Stimulated activated naive B cell treated with anti-CD40 and anti-IgM and Interleukin-4, amounts not matched to agents 10 μg/mL and 1 μg/mL and 100 μg/mL, for 72 hours (primary cell): ENCODE measurements at regions not wholly inside any gene's neighbourhood (a gene's known extent, or its start where the extent isn't known, plus 50 kb on each side); places are given as distances from the start of the nearest gene placed in this dataset.
A peak's percentile ranks its signal among the peaks of the same experiment; 100 is the strongest.

ENCODE experiments used
- ATAC-seq, 2 donors: fragments of 150-1000 bp; cut with Tn5 transposase; replicated peaks; 2 replicates each; pipeline ENCODE4 v1.10.0; 2021; ENCODE audit warnings: moderate library complexity in 1 of 2
- DNase-seq: peaks from one replicate; pipeline ENCODE4 v3.0.0; 2021
- H3K27ac Mint-ChIP-seq: one replicate; pipeline ENCODE4 v1.8.0; 2022; ENCODE audit warnings: mild to moderate bottlenecking, mixed read lengths
- H3K27me3 Mint-ChIP-seq, 2 donors: one replicate each; pipeline ENCODE4 v1.8.0; 2022; ENCODE audit warnings: mixed read lengths in 2 of 2
- H3K36me3 Mint-ChIP-seq, 2 donors: one replicate each; pipeline ENCODE4 v1.8.0; 2022; ENCODE audit warnings: mixed read lengths in 2 of 2, mild to moderate bottlenecking in 1 of 2
- H3K4me1 Mint-ChIP-seq, 2 donors: one replicate each; pipeline ENCODE4 v1.8.0; 2022; ENCODE audit warnings: mixed read lengths in 2 of 2, mild to moderate bottlenecking in 1 of 2
- H3K4me3 Mint-ChIP-seq, 2 donors: one replicate each; pipeline ENCODE4 v1.8.0; 2022; ENCODE audit warnings: mild to moderate bottlenecking in 2 of 2, mixed read lengths in 2 of 2, moderate library complexity in 1 of 2
- H3K9me3 Mint-ChIP-seq, 2 donors: one replicate each; pipeline ENCODE4 v1.8.0; 2022; ENCODE audit warnings: mixed read lengths in 2 of 2, mild to moderate bottlenecking in 1 of 2

DNA sequence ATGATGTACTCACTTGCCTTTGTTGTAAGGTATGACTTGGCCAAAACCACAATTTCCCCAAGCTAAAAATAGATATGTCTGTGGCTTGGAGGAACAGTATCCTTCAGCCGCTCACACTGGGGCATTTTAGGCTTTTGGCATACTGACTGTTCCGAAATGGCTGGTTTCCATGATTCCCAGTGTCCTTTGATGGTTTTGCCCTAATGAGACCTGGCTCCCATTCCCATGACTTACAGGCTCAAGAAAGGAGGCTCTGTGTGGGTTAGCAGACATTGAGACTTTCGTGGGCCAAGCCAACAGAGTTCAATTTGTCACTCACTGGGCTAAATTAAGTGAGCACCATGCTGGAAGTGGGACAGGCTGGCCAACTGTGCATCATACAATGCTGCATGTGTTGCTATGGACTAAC lies 150.6 kb downstream of the CEP135 start:
- no peaks in the 10 kb centered on the region for H3K27me3 Mint-ChIP-seq
- no peaks in the 10 kb centered on the region for H3K36me3 Mint-ChIP-seq
- no peak overlapping the region for H3K27ac Mint-ChIP-seq
- H3K4me3 Mint-ChIP-seq = no peak overlapping the region
- ATAC-seq (peak in 1 of 2 donors; percentile 39), DNase-seq (no peak)
- H3K9me3 Mint-ChIP-seq = no peaks in the 10 kb centered on the region
- H3K4me1 Mint-ChIP-seq = no peaks in the 10 kb centered on the region

DNA sequence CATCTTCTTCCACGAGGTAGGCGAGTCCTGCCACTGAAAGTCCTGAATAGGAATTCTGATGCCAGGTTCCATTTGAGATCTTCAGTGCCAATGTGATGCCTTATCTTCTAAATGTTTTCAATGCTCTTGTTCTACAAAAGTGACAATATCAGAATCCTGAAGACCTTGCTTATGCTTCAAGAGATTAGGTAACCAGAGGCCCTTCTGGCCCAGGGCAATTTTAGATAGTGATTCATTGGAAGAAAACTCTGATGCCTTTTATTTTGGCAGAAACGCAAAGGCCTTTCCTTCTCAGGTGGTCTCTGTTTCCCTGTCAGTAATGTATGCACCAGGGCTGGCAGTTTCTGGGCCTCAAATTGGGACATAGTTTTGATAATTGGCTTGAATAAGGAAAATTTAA lies 144.8 kb downstream of the CEP135 start:
- H3K4me1 Mint-ChIP-seq = no peaks in the 10 kb centered on the region
- H3K27me3 Mint-ChIP-seq = no peaks in the 10 kb centered on the region
- H3K4me3 Mint-ChIP-seq = no peak overlapping the region
- DNase-seq (no peak), ATAC-seq (no peak)
- no peaks in the 10 kb centered on the region for H3K9me3 Mint-ChIP-seq
- H3K36me3 Mint-ChIP-seq = no peaks in the 10 kb centered on the region
- no peak overlapping the region for H3K27ac Mint-ChIP-seq

DNA sequence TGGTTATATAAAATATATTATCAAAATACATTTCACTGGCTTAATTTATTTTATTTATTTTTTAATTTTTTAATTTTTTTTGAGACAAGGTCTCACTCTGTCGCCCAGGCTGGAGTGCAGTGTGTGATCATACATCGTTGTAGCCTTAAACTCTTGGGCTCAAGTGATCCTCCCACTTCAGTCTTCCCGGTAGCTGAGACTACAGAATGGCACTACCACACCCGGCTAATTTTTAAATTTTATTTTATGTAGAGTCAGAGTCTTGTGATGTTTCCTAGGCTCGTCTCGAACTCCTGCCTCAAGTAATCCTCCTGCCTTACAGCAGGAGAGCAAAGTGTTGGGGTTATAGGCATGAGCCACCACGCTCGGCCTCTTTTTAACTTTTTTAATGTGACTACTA lies 143.8 kb downstream of the CEP135 start:
- ATAC-seq (no peak), DNase-seq (no peak)
- Mint-ChIP-seq H3K4me1 (no peaks in the 10 kb centered on the region), H3K36me3 (no peaks in the 10 kb centered on the region), H3K9me3 (no peaks in the 10 kb centered on the region), H3K4me3 (no peak overlapping the region), H3K27me3 (no peaks in the 10 kb centered on the region), H3K27ac (no peak overlapping the region)

DNA sequence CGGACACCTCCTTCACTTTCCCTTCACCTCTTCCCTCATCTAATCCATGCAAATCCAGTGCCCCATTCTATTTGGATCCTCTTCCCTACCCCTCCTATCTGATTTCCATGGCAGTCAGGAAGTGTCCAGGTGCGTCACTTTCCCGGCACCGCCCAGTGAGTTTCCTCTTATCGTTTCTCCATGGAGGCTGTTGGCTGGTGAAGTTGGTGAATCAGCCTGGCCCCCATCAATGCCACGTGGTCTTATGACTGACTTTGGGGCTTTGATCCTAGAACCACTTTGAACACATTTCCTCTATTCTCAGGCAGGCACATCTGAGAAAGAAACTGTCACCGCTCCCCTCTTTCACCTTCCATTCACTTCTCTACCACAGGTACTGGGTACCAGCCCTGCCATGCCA lies 137.8 kb downstream of the CEP135 start:
- Mint-ChIP-seq H3K9me3 (no peaks in the 10 kb centered on the region), H3K36me3 (no peaks in the 10 kb centered on the region), H3K4me3 (no peak overlapping the region), H3K4me1 (no peaks in the 10 kb centered on the region), H3K27ac (no peak overlapping the region), H3K27me3 (no peaks in the 10 kb centered on the region)
- no peak for ATAC-seq
- DNase-seq = no peak

DNA sequence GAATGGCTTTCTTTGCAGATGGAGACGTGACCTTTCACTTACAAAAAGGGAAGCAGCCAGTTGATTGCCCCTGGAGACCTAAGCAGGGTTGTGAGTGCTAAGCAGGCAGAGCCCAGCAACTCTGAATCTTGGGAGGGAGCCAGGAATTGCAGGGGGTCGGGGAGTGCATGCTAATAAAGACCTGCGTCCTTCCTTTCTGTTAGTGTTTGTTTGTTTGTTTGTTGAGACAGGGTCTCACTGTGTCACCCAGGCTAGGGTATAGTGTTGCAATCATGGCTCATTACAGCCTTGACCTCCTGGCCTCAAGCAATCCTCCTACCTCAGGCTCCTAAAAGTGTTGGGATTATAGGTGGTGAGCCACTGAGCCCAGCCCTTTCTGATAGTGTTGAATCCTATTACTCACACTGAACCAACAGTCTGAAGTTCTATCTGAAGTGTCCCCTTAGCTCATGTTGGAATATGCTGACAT lies 137.4 kb downstream of the CEP135 start:
- H3K36me3 Mint-ChIP-seq = no peaks in the 10 kb centered on the region
- no peaks in the 10 kb centered on the region for H3K27me3 Mint-ChIP-seq
- no peak overlapping the region for H3K4me3 Mint-ChIP-seq
- no peak for DNase-seq
- no peaks in the 10 kb centered on the region for H3K9me3 Mint-ChIP-seq
- H3K27ac Mint-ChIP-seq = no peak overlapping the region
- no peaks in the 10 kb centered on the region for H3K4me1 Mint-ChIP-seq
- ATAC-seq = peak in 1 of 2 donors; percentile 57

DNA sequence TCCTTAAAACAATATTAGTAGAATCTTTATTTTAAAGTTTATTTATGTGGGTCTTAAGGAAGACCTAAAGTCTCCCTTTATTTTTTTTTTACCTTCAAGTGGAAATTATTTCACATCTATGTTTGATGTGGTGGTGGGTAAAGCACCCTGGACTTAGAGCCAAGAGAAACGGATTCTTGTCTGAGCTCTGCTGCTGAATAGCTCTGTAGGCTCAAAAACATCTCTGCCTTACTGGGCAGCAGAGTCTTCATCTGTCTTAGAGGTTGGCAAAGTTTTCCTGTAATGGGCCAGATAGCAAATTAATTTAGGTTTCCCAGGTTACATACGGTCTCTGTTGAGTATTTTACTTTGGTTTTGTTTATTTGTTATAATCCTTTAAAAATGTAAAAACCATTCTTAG lies 136.5 kb downstream of the CEP135 start:
- ATAC-seq = no peak
- H3K4me1 Mint-ChIP-seq = no peaks in the 10 kb centered on the region
- no peak overlapping the region for H3K4me3 Mint-ChIP-seq
- no peak overlapping the region for H3K27ac Mint-ChIP-seq
- H3K9me3 Mint-ChIP-seq = no peaks in the 10 kb centered on the region
- no peak for DNase-seq
- H3K36me3 Mint-ChIP-seq = no peaks in the 10 kb centered on the region
- H3K27me3 Mint-ChIP-seq = no peaks in the 10 kb centered on the region

DNA sequence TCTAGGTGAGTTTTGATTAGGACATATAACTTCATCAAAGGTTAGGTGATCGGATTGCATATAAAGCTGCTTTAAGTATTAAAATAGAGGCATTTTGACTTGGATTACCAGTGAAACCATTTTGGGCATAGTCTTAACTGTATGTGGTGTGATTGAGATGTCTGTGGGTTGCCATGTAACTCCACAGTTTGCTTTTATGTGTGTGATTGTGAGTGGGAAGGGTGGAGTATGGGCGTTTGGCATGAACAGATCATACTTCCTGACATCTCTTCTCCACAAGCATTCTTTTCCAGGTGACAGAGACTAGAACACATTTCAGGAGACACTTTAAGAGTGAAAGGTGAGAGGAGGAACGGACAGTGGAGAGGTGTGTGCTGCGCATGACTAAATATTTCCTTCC lies 136.1 kb downstream of the CEP135 start:
- ATAC-seq (no peak), DNase-seq (no peak)
- no peak overlapping the region for H3K4me3 Mint-ChIP-seq
- no peaks in the 10 kb centered on the region for H3K9me3 Mint-ChIP-seq
- no peaks in the 10 kb centered on the region for H3K4me1 Mint-ChIP-seq
- H3K27me3 Mint-ChIP-seq = no peaks in the 10 kb centered on the region
- H3K36me3 Mint-ChIP-seq = no peaks in the 10 kb centered on the region
- no peak overlapping the region for H3K27ac Mint-ChIP-seq
